K562 (cell line): ENCODE measurements at regions not wholly inside any gene's neighbourhood (a gene's known extent, or its start where the extent isn't known, plus 50 kb on each side); places are given as distances from the start of the nearest gene placed in this dataset.

Experiments used
- ATAC-seq: fragments of 200-7000 bp; cut with Tn5 transposase; 3 replicates; pipeline ENCODE4 v1.9.1; 2020; ENCODE audit warnings: moderate library complexity
- BruUV-seq: library from RNA; stranded (reverse); fragments of 400-500 nt; replicated peaks from 2 replicates; lab custom pipeline; 2021; lab: Mats Ljungman, UMichigan
- CTCF ChIA-PET: fragments of 300-600 bp; formaldehyde crosslinking; extraction: SDS; loops from one replicate; lab custom pipeline; 2021; ENCODE audit warnings: low intra/inter-chr PET ratio; lab: Yijun Ruan, JAX
- POLR2A ChIA-PET: fragments of 300-600, 350-650 bp; sonication (Branson Sonifier 250); formaldehyde crosslinking; extraction: SDS; loops from one replicate; lab custom pipeline; 2021; ENCODE audit warnings: antibody characterized with exemption, inconsistent platforms; lab: Yijun Ruan, JAX
- DNase-seq, 4 experiments: peaks; one replicate each; pipeline versions ENCODE4 v3.0.0 to v3.0.0-alpha.2; 2011 to 2018; ENCODE audit warnings: low spot score in 3 of 4, mixed read lengths in 3 of 4; ENCODE audit errors: extremely low read depth in 1 of 4
- FAIRE-seq: peaks from 2 replicates; lab custom pipeline; 2011; peaks lifted over from hg19 to GRCh38; lab: Jason Lieb, UNC
- H2AFZ ChIP-seq: 2 replicates; pipeline ENCODE4 v1.6.0; 2011; ENCODE audit warnings: low read depth, low read length, control low read depth, inconsistent platforms
- H3K27ac ChIP-seq: fragments of 200-600 bp; 3 replicates; pipeline ENCODE4 v1.8.0; 2011; ENCODE audit warnings: low read depth, mild to moderate bottlenecking, control low read depth, inconsistent platforms, low read length, moderate library complexity, mixed read lengths; ENCODE audit errors: extremely low read depth
- H3K27me3 ChIP-seq, 2 experiments: fragments of 300-600 bp in 1 of 2; 2 replicates in 1 of 2; 3 replicates in 1 of 2; pipeline versions ENCODE4 v1.6.0 to v1.8.0; 2011; ENCODE audit warnings: inconsistent platforms in 2 of 2, low read length in 2 of 2, mild to moderate bottlenecking in 1 of 2, mixed read lengths in 1 of 2, moderate library complexity in 1 of 2; ENCODE audit not compliant: control insufficient read depth in 2 of 2, insufficient read depth in 2 of 2
- H3K36me3 ChIP-seq: fragments of 300-600 bp; 3 replicates; pipeline ENCODE4 v1.8.0; 2011; ENCODE audit warnings: mild to moderate bottlenecking, low read length, inconsistent platforms; ENCODE audit not compliant: control insufficient read depth, insufficient read depth
- H3K4me1 ChIP-seq, 2 experiments: fragments of 200-600 bp in 1 of 2; replicated peaks in 1 of 2; 2 replicates in 1 of 2; 3 replicates in 1 of 2; pipeline versions ENCODE4 v1.5.1 to v1.8.0; 2011; ENCODE audit warnings: inconsistent platforms in 2 of 2, low read length in 2 of 2, mild to moderate bottlenecking in 1 of 2, mixed read lengths in 1 of 2, moderate library complexity in 1 of 2; ENCODE audit not compliant: control insufficient read depth in 2 of 2, insufficient read depth in 2 of 2
- H3K4me2 ChIP-seq: 2 replicates; pipeline ENCODE4 v1.6.1; 2011; ENCODE audit warnings: low read length, control low read depth, inconsistent platforms, mixed read lengths; ENCODE audit not compliant: insufficient read depth
- H3K4me3 ChIP-seq: fragments of 200-600 bp; sonication (generic), shearing (Covaris generic); 2 replicates; pipeline ENCODE4 v1.5.1; 2016; ENCODE audit warnings: control low read depth, inconsistent platforms
- H3K79me2 ChIP-seq: fragments of 200-600 bp; 3 replicates; pipeline ENCODE4 v1.8.0; 2011; ENCODE audit warnings: low read length, inconsistent platforms; ENCODE audit not compliant: control insufficient read depth, insufficient read depth
- H3K9ac ChIP-seq, 2 experiments: 2 replicates each; pipeline versions ENCODE4 v1.6.0 to v1.6.1; 2011; ENCODE audit warnings: low read depth in 2 of 2, low read length in 2 of 2, control low read depth in 1 of 2, inconsistent platforms in 1 of 2, mild to moderate bottlenecking in 1 of 2, mixed read lengths in 1 of 2; ENCODE audit not compliant: insufficient read depth in 1 of 2
- H3K9me1 ChIP-seq: one replicate; pipeline ENCODE4 v1.6.0; 2011; ENCODE audit warnings: inconsistent platforms, mild to moderate bottlenecking, low read length, moderate library complexity; ENCODE audit not compliant: control insufficient read depth, insufficient read depth
- H3K9me3 ChIP-seq: replicated peaks from 2 replicates; pipeline ENCODE4 v1.5.1; 2011; ENCODE audit warnings: low read depth, low read length, inconsistent platforms; ENCODE audit not compliant: control insufficient read depth, insufficient read depth
- H4K20me1 ChIP-seq: replicated peaks from 2 replicates; pipeline ENCODE4 v1.6.1; 2011; ENCODE audit warnings: low read length, inconsistent platforms, mixed read lengths; ENCODE audit not compliant: control insufficient read depth, insufficient read depth
- ATF3 ChIP-seq, 2 experiments: fragments of 450-650 bp in 1 of 2; sonication (generic) in 1 of 2; formaldehyde crosslinking in 1 of 2; IDR thresholded peaks in 1 of 2; conservative IDR thresholded peaks in 1 of 2; 2 replicates each; pipeline versions ENCODE4 v1.6.1 to v1.8.1; 2016 to 2023; ENCODE audit warnings: mild to moderate bottlenecking in 2 of 2, moderate library complexity in 2 of 2, inconsistent platforms in 1 of 2, missing genetic modification reagents in 1 of 2
- DDX20 ChIP-seq: fragments of 450-650 bp; IDR thresholded peaks from 2 replicates; pipeline ENCODE4 v1.6.1; 2016; ENCODE audit warnings: missing genetic modification characterization, low read depth, mild to moderate bottlenecking, missing compliant biosample characterization, moderate library complexity
- DPF2 ChIP-seq: fragments of 450-650 bp; IDR thresholded peaks from 2 replicates; pipeline ENCODE4 v1.6.1; 2016
- MCM7 ChIP-seq, 2 experiments: fragments of 450-650 bp; IDR thresholded peaks; 2 replicates each; pipeline ENCODE4 v1.6.1; 2016 to 2018
- SNIP1 ChIP-seq: fragments of 450-650 bp; IDR thresholded peaks from 2 replicates; pipeline ENCODE4 v1.7.1; 2017; ENCODE audit warnings: low read depth, mild to moderate bottlenecking
- SUPT5H ChIP-seq: fragments of 450-650 bp; IDR thresholded peaks from 2 replicates; pipeline ENCODE4 v1.6.1; 2016
- ZBTB1 ChIP-seq: sonication (generic); formaldehyde crosslinking; IDR thresholded peaks from 2 replicates; pipeline ENCODE4 v1.8.1; 2023; ENCODE audit warnings: missing genetic modification reagents, low read depth, mild to moderate bottlenecking, borderline replicate concordance
- ZKSCAN1 ChIP-seq: fragments of 150-350 bp; IDR thresholded peaks from 2 replicates; pipeline ENCODE4 v1.6.1; 2016; ENCODE audit warnings: low read depth, low read length
- WGBS: fragments of 100-300 bp; shearing (Covaris generic); methylation state at CpG from one replicate; pipeline ENCODE4 v1.1.6; 2016; ENCODE audit warnings: low coverage, mixed read lengths; ENCODE audit not compliant: insufficient coverage; ENCODE audit errors: missing lambda C conversion rate; 5-methylcytosine and 5-hydroxymethylcytosine counted together
- in situ Hi-C: fragments of 300-500 bp; cut with MboI; formaldehyde crosslinking; loops from 4 replicates; pipeline ENCODE4 v1.15.0; 2018; ENCODE audit warnings: inconsistent platforms, mixed read lengths
- intact Hi-C: fragments of 100-400 bp; cut with micrococcal nuclease; formaldehyde crosslinking; loops from 2 replicates; pipeline ENCODE4 v1.14.2; 2022
- TF ChIP-seq, protein P1 (sequence below): fragments of 250-450 bp; sonication (Bioruptor Pico); IDR thresholded peaks from 2 replicates; pipeline ENCODE4 v1.4.0; 2020; ENCODE audit warnings: mild to moderate bottlenecking, moderate library complexity, borderline replicate concordance
- TF ChIP-seq, protein P2 (sequence below): IDR thresholded peaks from 3 replicates; pipeline ENCODE4 v1.6.1; 2011; ENCODE audit warnings: borderline replicate concordance, mild to moderate bottlenecking; ENCODE audit not compliant: insufficient read length, insufficient read depth

DNA sequence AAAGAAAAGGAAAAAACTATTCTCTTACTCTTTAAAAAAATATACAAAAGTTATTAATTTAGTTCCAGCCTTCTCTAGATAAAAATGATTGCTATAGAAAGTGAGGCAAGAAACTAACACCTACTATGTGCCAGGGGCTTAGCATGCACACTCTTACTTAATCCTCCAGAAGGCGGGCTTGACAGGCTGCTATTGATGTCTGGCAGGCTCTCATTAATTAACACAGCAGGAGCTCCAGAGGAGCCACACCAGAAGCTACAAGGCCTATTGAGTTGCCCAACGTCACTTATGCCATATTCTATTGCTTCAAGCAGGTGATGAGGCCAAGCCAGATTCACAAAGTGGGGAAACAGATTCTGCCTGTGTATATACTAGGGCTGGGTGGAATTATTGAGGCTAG is 54.6 kb upstream of the CLINT1 start:
- Histone ChIP-seq H3K9ac (no peak overlapping the region), H3K4me2 (no peak overlapping the region), H3K9me3 (no peaks in the 10 kb centered on the region), H4K20me1 (no peaks in the 10 kb centered on the region), H3K79me2 (no peaks in the 10 kb centered on the region), H2AFZ (no peak overlapping the region), H3K36me3 (no peaks in the 10 kb centered on the region), H3K27me3 (no peaks in the 10 kb centered on the region; a peak in 2 of 5 replicates), H3K4me3 (no peak overlapping the region), H3K4me1 (peaks cover 6 to 9% of the 10 kb centered on the region in 2 experiments; a peak in 4 of 5 replicates), H3K9me1 (no peaks in the 10 kb centered on the region), H3K27ac (no peak overlapping the region)
- DNase-seq (no peak), FAIRE-seq (no peak), ATAC-seq (no peak)
- in situ Hi-C loops, result no loop called here
- BruUV-seq, result no TSS peak
- ChIA-PET POLR2A (interaction anchor here (0.7 to 1.1 kb wide), 2 partner anchors 10 to 100 kb away, joined by 3 to 4 read pairs; no protein-coding TSS in a partner anchor), CTCF (no interaction called here)
- TF ChIP-seq ZKSCAN1 (0 out of 2 replicates have a peak, but pooled peaks have one; percentile 57), SNIP1 (no peak)
- 29% methylated on average over 2 of the region's 2 CpGs for WGBS
- intact Hi-C loops, result loop anchor here (10.0 kb wide), 1 partner anchor 149 kb away; no protein-coding TSS in a partner anchor

GRCh38 chr5:157912621-157913325 is 53.8 kb upstream of the CLINT1 start:
- Histone ChIP-seq H2AFZ (no peak overlapping the region), H3K4me1 (peaks cover 0 to 9% of the 10 kb centered on the region in 2 experiments; a peak in 2 of 5 replicates), H3K36me3 (no peaks in the 10 kb centered on the region), H3K27me3 (no peaks in the 10 kb centered on the region; a peak in 2 of 5 replicates), H3K9ac (no peak overlapping the region), H3K9me3 (no peaks in the 10 kb centered on the region), H3K9me1 (no peaks in the 10 kb centered on the region), H3K79me2 (no peaks in the 10 kb centered on the region), H4K20me1 (no peaks in the 10 kb centered on the region), H3K27ac (no peak overlapping the region), H3K4me2 (no peak overlapping the region), H3K4me3 (no peak overlapping the region)
- DNase-seq (no peak), ATAC-seq (no peak), FAIRE-seq (no peak)
- intact Hi-C loops, result loop anchor here (10.0 kb wide), 1 partner anchor 148 kb away; no protein-coding TSS in a partner anchor
- in situ Hi-C loops, result no loop called here
- no TSS peak for BruUV-seq
- CTCF ChIA-PET, result no interaction called here
- POLR2A ChIA-PET, result no interaction called here
- 33% methylated on average over 9 of the region's 10 CpGs for WGBS
- TF ChIP-seq, protein P1, sequence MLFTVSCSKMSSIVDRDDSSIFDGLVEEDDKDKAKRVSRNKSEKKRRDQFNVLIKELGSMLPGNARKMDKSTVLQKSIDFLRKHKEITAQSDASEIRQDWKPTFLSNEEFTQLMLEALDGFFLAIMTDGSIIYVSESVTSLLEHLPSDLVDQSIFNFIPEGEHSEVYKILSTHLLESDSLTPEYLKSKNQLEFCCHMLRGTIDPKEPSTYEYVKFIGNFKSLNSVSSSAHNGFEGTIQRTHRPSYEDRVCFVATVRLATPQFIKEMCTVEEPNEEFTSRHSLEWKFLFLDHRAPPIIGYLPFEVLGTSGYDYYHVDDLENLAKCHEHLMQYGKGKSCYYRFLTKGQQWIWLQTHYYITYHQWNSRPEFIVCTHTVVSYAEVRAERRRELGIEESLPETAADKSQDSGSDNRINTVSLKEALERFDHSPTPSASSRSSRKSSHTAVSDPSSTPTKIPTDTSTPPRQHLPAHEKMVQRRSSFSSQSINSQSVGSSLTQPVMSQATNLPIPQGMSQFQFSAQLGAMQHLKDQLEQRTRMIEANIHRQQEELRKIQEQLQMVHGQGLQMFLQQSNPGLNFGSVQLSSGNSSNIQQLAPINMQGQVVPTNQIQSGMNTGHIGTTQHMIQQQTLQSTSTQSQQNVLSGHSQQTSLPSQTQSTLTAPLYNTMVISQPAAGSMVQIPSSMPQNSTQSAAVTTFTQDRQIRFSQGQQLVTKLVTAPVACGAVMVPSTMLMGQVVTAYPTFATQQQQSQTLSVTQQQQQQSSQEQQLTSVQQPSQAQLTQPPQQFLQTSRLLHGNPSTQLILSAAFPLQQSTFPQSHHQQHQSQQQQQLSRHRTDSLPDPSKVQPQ (CRISPR knock-in tag), result no peak
- TF ChIP-seq MCM7 (IDR thresholded peaks at IDR 0.05) (no peak), ATF3 (IDR thresholded peaks at IDR 0.05) (no peak), ATF3 (CRISPR knock-in tag; conservative IDR thresholded peaks at IDR 0.05) (no peak), DDX20 (tag) (no peak), DPF2 (no peak), ZBTB1 (CRISPR knock-in tag) (no peak), SUPT5H (no peak)
- TF ChIP-seq, protein P2, sequence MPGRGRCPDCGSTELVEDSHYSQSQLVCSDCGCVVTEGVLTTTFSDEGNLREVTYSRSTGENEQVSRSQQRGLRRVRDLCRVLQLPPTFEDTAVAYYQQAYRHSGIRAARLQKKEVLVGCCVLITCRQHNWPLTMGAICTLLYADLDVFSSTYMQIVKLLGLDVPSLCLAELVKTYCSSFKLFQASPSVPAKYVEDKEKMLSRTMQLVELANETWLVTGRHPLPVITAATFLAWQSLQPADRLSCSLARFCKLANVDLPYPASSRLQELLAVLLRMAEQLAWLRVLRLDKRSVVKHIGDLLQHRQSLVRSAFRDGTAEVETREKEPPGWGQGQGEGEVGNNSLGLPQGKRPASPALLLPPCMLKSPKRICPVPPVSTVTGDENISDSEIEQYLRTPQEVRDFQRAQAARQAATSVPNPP, result no peak
